ENCODE measurements at regions not wholly inside any gene's neighbourhood (a gene's known extent, or its start where the extent isn't known, plus 50 kb on each side); places are given as distances from the start of the nearest gene placed in this dataset.

DNA sequence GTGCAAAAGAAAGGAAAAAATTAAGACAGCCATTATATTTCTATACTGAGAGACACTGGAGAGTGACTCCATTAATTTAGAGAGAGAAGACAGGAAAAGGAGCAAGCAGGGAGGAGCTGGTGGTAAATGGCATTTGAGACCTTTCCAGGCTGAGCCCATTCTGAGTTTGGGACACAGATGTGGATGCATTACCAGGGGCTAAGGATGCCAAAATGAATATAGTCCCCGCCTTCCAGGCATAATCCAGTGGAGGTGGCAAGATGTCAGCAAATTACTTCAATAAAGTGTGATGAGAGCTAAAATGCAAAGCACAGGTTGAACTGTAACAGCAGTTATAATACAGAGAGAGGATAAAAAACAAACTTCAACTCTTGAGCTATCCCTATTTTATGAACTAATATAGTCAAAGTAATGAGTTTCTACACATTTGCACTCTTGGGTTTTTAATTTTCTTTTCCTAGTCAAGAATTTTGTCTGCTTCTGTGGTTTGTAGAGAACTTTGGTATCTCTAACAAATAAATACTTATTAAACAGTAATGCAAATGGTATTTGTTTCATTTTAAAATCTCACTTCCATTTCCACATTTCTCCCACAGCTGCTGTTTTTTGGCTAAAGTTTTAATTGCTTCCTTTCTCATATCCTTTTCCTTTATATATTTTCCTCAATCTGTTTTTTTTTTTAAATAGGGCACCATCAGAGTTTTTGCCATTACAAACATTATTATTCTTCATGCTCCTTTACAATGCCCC is 228.2 kb upstream of the KCNK2 start:
- no TSS peak for BruUV-seq (replicated peaks)
- ChIA-PET POLR2A (ENCODE audit: low non-redundant PET) (no interaction called here), CTCF (no interaction called here)
- H3K4me3 ChIP-seq (ENCODE audit: low read depth, low read length, poor library complexity, severe bottlenecking) = no peak overlapping the region
- DNase-seq (ENCODE audit: low spot score) = no peak
- no peaks in the 10 kb centered on the region for H3K9me3 ChIP-seq (ENCODE audit: low read depth, low read length, poor library complexity, severe bottlenecking)
- peaks cover 55% of the 10 kb centered on the region for H3K27me3 ChIP-seq (replicated peaks; ENCODE audit: insufficient read depth, low read depth, low read length, poor library complexity)
- TF ChIP-seq EZH2 (IDR thresholded peaks at IDR 0.05; ENCODE audit: borderline replicate concordance, low read depth, low read length, poor library complexity, severe bottlenecking) = no peak
- TF ChIP-seq, protein P1, sequence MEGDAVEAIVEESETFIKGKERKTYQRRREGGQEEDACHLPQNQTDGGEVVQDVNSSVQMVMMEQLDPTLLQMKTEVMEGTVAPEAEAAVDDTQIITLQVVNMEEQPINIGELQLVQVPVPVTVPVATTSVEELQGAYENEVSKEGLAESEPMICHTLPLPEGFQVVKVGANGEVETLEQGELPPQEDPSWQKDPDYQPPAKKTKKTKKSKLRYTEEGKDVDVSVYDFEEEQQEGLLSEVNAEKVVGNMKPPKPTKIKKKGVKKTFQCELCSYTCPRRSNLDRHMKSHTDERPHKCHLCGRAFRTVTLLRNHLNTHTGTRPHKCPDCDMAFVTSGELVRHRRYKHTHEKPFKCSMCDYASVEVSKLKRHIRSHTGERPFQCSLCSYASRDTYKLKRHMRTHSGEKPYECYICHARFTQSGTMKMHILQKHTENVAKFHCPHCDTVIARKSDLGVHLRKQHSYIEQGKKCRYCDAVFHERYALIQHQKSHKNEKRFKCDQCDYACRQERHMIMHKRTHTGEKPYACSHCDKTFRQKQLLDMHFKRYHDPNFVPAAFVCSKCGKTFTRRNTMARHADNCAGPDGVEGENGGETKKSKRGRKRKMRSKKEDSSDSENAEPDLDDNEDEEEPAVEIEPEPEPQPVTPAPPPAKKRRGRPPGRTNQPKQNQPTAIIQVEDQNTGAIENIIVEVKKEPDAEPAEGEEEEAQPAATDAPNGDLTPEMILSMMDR (conservative IDR thresholded peaks at IDR 0.05; ENCODE audit: low read depth, low read length) = no peak
- no peak overlapping the region for H3K27ac ChIP-seq (ENCODE audit: low read depth, low read length, poor library complexity, severe bottlenecking)
- H3K4me1 ChIP-seq (ENCODE audit: insufficient read depth, low read length, poor library complexity, severe bottlenecking) = no peaks in the 10 kb centered on the region
- intact Hi-C loops (cut with micrococcal nuclease; ENCODE audit: unreplicated experiment) = no loop called here
- no peaks in the 10 kb centered on the region for H3K36me3 ChIP-seq (ENCODE audit: insufficient read depth, low read length, poor library complexity, severe bottlenecking)

DNA sequence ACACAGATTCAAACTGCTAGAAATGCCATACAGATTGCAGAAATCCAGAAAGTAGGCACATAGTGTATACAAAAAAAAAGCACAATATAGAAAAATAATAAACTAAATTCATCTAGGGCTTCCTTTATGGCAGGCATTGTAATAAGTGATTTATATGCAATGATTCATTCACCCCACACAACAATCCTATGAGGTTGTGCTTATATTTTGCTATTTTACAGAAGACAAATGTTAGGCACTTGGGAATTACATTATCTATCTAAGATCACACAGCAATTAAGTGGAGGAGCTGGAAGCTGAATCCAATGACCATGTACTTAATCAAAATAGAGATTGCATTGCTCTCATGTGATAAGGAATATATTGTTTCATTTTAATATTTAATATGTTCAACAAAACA is 225.7 kb upstream of the KCNK2 start:
- ChIA-PET POLR2A (ENCODE audit: low non-redundant PET) (no interaction called here), CTCF (no interaction called here)
- Histone ChIP-seq H3K4me1 (ENCODE audit: insufficient read depth, low read length, poor library complexity, severe bottlenecking) (no peaks in the 10 kb centered on the region), H3K27me3 (replicated peaks; ENCODE audit: insufficient read depth, low read depth, low read length, poor library complexity) (peaks cover 63% of the 10 kb centered on the region), H3K4me3 (ENCODE audit: low read depth, low read length, poor library complexity, severe bottlenecking) (no peak overlapping the region), H3K27ac (ENCODE audit: low read depth, low read length, poor library complexity, severe bottlenecking) (no peak overlapping the region), H3K9me3 (ENCODE audit: low read depth, low read length, poor library complexity, severe bottlenecking) (no peaks in the 10 kb centered on the region), H3K36me3 (ENCODE audit: insufficient read depth, low read length, poor library complexity, severe bottlenecking) (no peaks in the 10 kb centered on the region)
- no peak for TF ChIP-seq EZH2 (IDR thresholded peaks at IDR 0.05; ENCODE audit: borderline replicate concordance, low read depth, low read length, poor library complexity, severe bottlenecking)
- TF ChIP-seq, protein P1 (conservative IDR thresholded peaks at IDR 0.05; ENCODE audit: low read depth, low read length) = no peak
- no TSS peak for BruUV-seq (replicated peaks)
- no peak for DNase-seq (ENCODE audit: low spot score)
- intact Hi-C loops (cut with micrococcal nuclease; ENCODE audit: unreplicated experiment) = no loop called here

DNA sequence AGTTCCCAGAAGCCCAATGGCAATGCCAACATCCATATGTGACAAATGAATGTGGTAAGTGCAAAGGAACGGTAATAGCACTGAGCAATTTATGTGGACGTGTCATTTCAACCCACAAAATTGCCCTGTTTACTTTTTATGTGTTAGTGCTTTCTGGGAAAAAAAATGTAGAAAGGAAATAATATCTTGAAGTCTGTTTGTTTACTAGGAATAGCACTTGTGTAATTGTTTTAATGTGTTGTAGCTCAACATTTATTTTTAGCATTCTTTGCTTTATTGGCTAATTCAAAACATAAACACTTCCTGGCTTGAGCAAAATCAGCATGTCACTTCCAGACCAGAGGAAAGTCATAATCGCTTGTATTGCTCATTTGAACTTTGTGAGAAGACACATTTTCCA is 224.8 kb upstream of the KCNK2 start:
- H3K27ac ChIP-seq (ENCODE audit: low read depth, low read length, poor library complexity, severe bottlenecking) = no peak overlapping the region
- intact Hi-C loops (cut with micrococcal nuclease; ENCODE audit: unreplicated experiment) = no loop called here
- CTCF ChIA-PET = no interaction called here
- H3K9me3 ChIP-seq (ENCODE audit: low read depth, low read length, poor library complexity, severe bottlenecking) = no peaks in the 10 kb centered on the region
- no peak overlapping the region for H3K4me3 ChIP-seq (ENCODE audit: low read depth, low read length, poor library complexity, severe bottlenecking)
- no peak for DNase-seq (ENCODE audit: low spot score)
- no peaks in the 10 kb centered on the region for H3K4me1 ChIP-seq (ENCODE audit: insufficient read depth, low read length, poor library complexity, severe bottlenecking)
- POLR2A ChIA-PET (ENCODE audit: low non-redundant PET) = no interaction called here
- no peaks in the 10 kb centered on the region for H3K36me3 ChIP-seq (ENCODE audit: insufficient read depth, low read length, poor library complexity, severe bottlenecking)
- peaks cover 71% of the 10 kb centered on the region for H3K27me3 ChIP-seq (replicated peaks; ENCODE audit: insufficient read depth, low read depth, low read length, poor library complexity)
- TF ChIP-seq, protein P1 (conservative IDR thresholded peaks at IDR 0.05; ENCODE audit: low read depth, low read length) = no peak
- TF ChIP-seq EZH2 (IDR thresholded peaks at IDR 0.05; ENCODE audit: borderline replicate concordance, low read depth, low read length, poor library complexity, severe bottlenecking) = no peak
- no TSS peak for BruUV-seq (replicated peaks)
